HFFc6 (cell line): ENCODE measurements at regions not wholly inside any gene's neighbourhood (a gene's known extent, or its start where the extent isn't known, plus 50 kb on each side); places are given as distances from the start of the nearest gene placed in this dataset.

Source experiments
- DNase-seq: peaks from one replicate; pipeline ENCODE4 v3.0.0-alpha.2; 2018
- H3K27ac Mint-ChIP-seq: 2 replicates; pipeline ENCODE4 v1.8.0; 2020; ENCODE audit warnings: mild to moderate bottlenecking, mixed read lengths
- H3K27me3 Mint-ChIP-seq: 2 replicates; pipeline ENCODE4 v1.8.0; 2021; ENCODE audit warnings: mild to moderate bottlenecking, moderate library complexity, mixed read lengths; ENCODE audit not compliant: insufficient read depth
- H3K36me3 Mint-ChIP-seq: 2 replicates; pipeline ENCODE4 v1.8.0; 2021; ENCODE audit warnings: low read depth, mixed read lengths
- H3K4me1 Mint-ChIP-seq: 2 replicates; pipeline ENCODE4 v1.8.0; 2020; ENCODE audit warnings: low read depth, mixed read lengths
- H3K4me3 Mint-ChIP-seq: 2 replicates; pipeline ENCODE4 v1.8.0; 2020; ENCODE audit warnings: mild to moderate bottlenecking, moderate library complexity, mixed read lengths
- H3K9me3 Mint-ChIP-seq: 2 replicates; pipeline ENCODE4 v1.8.0; 2020; ENCODE audit warnings: mild to moderate bottlenecking, mixed read lengths
- CTCF ChIP-seq: fragments of 200-600 bp; sonication (generic); IDR thresholded peaks from 2 replicates; pipeline ENCODE4 v1.5.0; 2021; ENCODE audit warnings: antibody characterized with exemption, mild to moderate bottlenecking

- H3K36me3 Mint-ChIP-seq = no peaks in the 10 kb centered on the region
Observed at GRCh38 chr15:79524531-79524930, 92.4 kb downstream of the MINAR1 start.

GRCh38 chr15:79526376-79526775 lies 94.2 kb downstream of the MINAR1 start:
- Mint-ChIP-seq H3K27ac (no peak overlapping the region), H3K9me3 (no peaks in the 10 kb centered on the region), H3K4me3 (no peak overlapping the region), H3K4me1 (peaks cover 6% of the 10 kb centered on the region; the same call in 1 of the 2 replicates), H3K27me3 (peaks cover 4% of the 10 kb centered on the region), H3K36me3 (no peaks in the 10 kb centered on the region)
- DNase-seq = no peak
- no peak for TF ChIP-seq CTCF

More at GRCh38 chr15:79524531-79524930, 92.4 kb downstream of the MINAR1 start:
- peaks cover 6% of the 10 kb centered on the region; the same call in 1 of the 2 replicates for H3K4me1 Mint-ChIP-seq
- no peak overlapping the region for H3K27ac Mint-ChIP-seq
- no peaks in the 10 kb centered on the region for H3K9me3 Mint-ChIP-seq
- peaks cover 4% of the 10 kb centered on the region for H3K27me3 Mint-ChIP-seq
- TF ChIP-seq CTCF = no peak
- no peak overlapping the region for H3K4me3 Mint-ChIP-seq
- DNase-seq = no peak

- Mint-ChIP-seq H3K36me3 (no peaks in the 10 kb centered on the region), H3K27me3 (peaks cover 4% of the 10 kb centered on the region), H3K9me3 (no peaks in the 10 kb centered on the region), H3K4me3 (no peak overlapping the region), H3K4me1 (peaks cover 6% of the 10 kb centered on the region; the same call in 1 of the 2 replicates), H3K27ac (no peak overlapping the region)
- TF ChIP-seq CTCF = no peak
- no peak for DNase-seq
Observed at GRCh38 chr15:79527821-79528220, 95.7 kb downstream of the MINAR1 start.

- peaks cover 6% of the 10 kb centered on the region; the same call in 1 of the 2 replicates for H3K27me3 Mint-ChIP-seq
- H3K4me1 Mint-ChIP-seq = no peaks in the 10 kb centered on the region
- H3K36me3 Mint-ChIP-seq = no peaks in the 10 kb centered on the region
- DNase-seq = no peak
- no peak overlapping the region for H3K4me3 Mint-ChIP-seq
- no peak overlapping the region for H3K27ac Mint-ChIP-seq
- no peak for TF ChIP-seq CTCF
- H3K9me3 Mint-ChIP-seq = no peaks in the 10 kb centered on the region
Observed at GRCh38 chr15:79529157-79529785, 97.1 kb downstream of the MINAR1 start.

GRCh38 chr15:79535536-79535935 lies 103.4 kb downstream of the MINAR1 start:
- H3K4me1 Mint-ChIP-seq = peaks cover 5% of the 10 kb centered on the region; the same call in 1 of the 2 replicates
- H3K27me3 Mint-ChIP-seq = peaks cover 10% of the 10 kb centered on the region
- H3K36me3 Mint-ChIP-seq = no peaks in the 10 kb centered on the region
- TF ChIP-seq CTCF = no peak
- H3K4me3 Mint-ChIP-seq = no peak overlapping the region
- H3K27ac Mint-ChIP-seq = no peak overlapping the region
- H3K9me3 Mint-ChIP-seq = no peaks in the 10 kb centered on the region
- DNase-seq = peak; percentile 1
